HG03342 (cell line): ENCODE measurements at regions not wholly inside any gene's neighbourhood (a gene's known extent, or its start where the extent isn't known, plus 50 kb on each side); places are given as distances from the start of the nearest gene placed in this dataset.
"Not testable (repeated sequence)": the region's sequence is repeated elsewhere in the genome, so short reads cannot be mapped to it uniquely, and the experiment has no call there.

Experiments
- ATAC-seq: cut with Tn5 transposase; IDR thresholded peaks from one replicate; pipeline ENCODE4 v1.9.1; 2021; ENCODE audit warnings: mild to moderate bottlenecking, moderate library complexity; ENCODE audit not compliant: unreplicated experiment

DNA sequence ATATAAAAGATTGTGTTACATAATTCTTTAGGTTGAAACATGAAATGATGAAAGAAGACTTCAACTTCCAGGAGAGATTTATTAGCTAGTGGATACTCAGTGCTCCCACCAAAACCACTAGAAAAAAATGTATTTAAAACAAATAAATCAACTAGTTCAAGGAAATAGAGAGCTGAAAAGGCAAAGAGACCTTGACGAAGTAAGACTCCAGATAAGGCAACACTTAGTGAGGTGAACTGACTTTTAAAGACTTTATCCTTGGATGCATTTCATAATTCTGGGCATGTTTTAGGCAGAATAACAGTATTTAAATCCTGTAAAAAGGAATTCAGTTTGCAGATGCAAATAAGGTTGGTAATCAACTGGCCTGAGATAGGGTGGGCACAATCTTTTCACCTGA, 1150.7 kb downstream of the FSCB start:
- no peak for ATAC-seq

- no peak for ATAC-seq
Observed at GRCh38 chr14:43341921-43342320, 1165.2 kb downstream of the FSCB start.

- ATAC-seq: no peak
Observed at GRCh38 chr14:43338713-43339112, 1168.4 kb downstream of the FSCB start.

- ATAC-seq: no peak
Observed at GRCh38 chr14:43336351-43336750, 1170.7 kb downstream of the FSCB start.

GRCh38 chr14:43326501-43327407, 1180.3 kb downstream of the FSCB start:
- ATAC-seq: not testable (repeated sequence)

GRCh38 chr14:43316427-43316826, 1190.7 kb downstream of the FSCB start:
- no peak for ATAC-seq

DNA sequence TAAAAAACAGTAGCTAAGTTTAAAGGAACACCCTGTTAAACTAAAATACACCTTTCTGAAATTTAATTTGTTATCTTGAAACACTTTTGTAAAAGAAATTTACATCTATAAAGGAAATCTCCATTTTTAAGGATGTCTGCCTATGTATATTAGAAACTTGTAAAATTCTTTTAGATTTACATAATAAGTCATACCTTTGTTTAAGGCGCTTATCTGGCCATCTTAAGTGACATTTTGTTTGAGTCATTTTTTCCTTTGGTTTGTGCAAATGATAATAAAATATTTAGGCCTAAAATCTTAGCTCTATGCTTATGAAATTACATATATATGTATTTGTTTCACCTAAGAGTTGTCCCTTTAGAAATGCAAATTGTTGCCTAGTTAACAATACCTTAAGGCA, 1193.4 kb downstream of the FSCB start:
- no peak for ATAC-seq

DNA sequence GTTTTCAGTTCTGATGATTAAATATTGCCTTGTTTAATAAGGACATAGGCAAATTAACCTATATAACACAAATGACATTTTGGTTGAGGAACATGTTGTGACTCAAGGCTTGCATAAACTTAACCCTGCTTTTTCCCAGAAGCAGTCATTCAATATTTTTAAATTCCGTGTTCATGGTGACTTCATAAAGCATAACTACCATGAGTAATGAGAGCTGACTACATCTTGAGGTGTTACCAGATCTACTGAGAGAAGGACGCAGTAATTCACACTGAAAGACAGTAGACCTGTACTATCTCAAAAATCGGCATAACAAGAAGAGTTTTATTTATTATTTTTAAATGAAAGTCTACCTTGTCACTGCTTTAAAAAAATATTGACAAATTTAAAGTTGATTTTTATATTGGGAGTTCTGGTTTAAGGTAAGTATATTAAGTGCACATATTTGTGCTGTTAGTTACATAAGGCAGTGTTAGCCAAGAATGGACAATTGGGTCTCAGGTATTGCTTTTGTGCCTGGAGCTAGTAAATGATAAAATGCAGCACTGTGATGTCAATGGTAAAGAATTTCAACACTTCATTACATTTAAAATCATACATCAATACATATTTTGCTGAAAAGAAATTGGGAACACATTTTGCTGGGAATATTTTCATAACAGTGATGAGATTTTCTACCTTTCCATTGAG, 1198.5 kb downstream of the FSCB start:
- ATAC-seq: no peak

DNA sequence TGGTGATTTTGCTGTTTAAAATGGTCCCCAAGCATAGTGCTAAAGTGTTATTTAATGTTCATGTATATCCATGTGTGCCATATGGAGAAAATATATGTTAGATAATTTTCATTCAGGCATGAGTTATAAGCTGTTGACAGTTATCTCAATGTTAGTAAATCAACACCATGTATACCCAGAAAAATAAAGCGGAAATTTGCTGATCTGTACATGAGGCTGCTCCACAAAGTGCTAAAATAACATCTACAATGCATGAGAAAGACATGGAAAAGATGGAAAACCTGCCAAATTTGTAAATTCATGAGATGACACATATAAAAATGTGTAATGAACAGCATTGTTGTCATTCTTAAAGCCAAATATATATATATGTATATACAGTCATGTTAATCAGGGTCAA, 1199.2 kb downstream of the FSCB start:
- ATAC-seq: no peak

GRCh38 chr14:43306053-43306452, 1201.0 kb downstream of the FSCB start:
- no peak for ATAC-seq

DNA sequence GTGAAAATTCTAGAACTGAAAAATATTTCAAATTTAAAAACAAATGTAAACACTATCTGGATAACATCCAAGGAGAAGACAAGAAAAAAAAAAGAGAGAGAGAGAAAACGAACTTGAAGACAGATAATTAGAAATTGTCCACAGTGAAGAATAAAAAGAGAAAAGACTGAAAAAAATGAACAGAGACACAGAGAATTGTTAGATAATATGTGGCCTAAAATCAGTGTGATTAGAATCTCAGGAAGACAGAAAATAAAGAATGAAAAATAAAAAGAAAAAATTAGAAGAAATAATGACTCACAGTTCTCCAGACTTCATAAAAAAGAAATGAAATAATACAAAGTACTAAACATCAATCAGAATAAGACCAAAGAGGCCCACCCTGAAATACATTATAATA, 1209.3 kb downstream of the FSCB start:
- no peak for ATAC-seq

- not testable (repeated sequence) for ATAC-seq
Observed at GRCh38 chr14:43296061-43296460, 1211.0 kb downstream of the FSCB start.

- ATAC-seq: no peak
Observed at GRCh38 chr14:43285575-43285974, 1221.5 kb downstream of the FSCB start.

DNA sequence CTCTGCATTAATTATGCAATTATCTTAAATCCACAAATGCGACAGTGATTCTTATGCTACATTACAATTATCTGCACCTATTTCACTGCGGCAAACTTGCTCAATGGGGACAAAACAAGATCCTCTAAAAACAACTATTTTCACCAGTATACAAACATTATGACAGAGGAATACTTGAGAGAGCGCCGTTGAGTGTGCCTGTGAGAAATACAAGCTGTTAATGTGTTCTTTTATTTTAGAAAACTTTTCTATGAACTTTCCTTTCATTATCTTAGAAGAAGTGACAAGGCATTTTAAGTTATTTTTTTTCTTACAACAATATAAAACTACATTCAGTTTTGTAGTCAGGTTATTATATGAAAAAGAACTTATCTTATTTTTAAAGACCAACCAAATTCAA, 1247.0 kb downstream of the FSCB start:
- no peak for ATAC-seq

GRCh38 chr14:43258396-43258795, 1248.7 kb downstream of the FSCB start:
- no peak for ATAC-seq

DNA sequence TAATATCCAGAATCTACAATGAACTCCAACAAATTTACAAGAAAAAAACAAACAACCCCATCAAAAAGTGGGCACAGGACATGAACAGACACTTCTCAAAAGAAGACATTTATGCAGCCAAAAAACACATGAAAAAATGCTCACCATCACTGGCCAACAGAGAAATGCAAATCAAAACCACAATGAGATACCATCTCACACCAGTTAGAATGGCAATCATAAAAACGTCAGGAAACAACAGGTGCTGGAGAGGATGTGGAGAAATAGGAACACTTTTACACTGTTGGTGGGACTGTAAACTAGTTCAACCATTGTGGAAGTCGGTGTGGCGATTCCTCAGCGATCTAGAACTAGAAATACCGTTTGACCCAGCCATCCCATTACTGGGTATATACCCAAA, 1250.1 kb downstream of the FSCB start:
- ATAC-seq: not testable (repeated sequence)

DNA sequence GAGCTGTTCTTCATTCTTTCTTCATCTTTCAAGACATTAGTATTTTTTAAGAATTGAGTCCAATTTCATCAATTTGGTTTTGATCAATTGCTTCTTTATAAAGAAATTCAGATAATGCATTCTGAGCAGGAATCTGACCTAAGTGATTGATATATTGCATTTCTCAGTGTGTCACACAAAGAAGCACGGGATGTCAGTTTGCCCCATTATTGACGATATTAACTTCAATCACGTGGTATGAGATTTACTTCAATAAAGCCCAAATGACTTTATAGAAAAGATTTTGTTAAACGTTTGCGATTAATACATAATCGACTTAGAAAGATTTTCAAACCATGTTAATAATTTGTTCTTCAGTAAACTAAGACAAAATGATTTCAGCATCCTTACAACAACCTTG, 1254.2 kb downstream of the FSCB start:
- no peak for ATAC-seq

DNA sequence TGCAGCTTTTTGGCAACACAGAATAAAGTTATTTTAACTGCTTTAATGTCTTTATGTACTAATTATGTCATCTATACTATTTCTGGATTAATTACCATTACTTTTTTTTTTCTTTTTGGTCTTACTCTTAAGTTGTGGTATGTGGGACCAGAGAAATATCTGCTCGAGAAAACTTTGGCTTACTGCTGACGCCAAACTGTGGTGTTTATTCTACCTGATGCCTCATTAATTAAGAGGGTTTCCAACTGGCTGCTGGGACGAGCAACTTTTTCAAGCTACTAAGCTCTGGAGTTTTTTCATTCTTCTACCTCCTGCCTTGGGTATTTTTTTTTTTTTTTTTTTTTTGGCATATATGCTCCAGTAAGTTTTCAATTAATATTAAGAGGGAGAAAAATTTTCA, 1257.5 kb downstream of the FSCB start:
- no peak for ATAC-seq

GRCh38 chr14:43249116-43249515, 1258.0 kb downstream of the FSCB start:
- ATAC-seq: no peak

GRCh38 chr14:43247877-43248276, 1259.2 kb downstream of the FSCB start:
- ATAC-seq: no peak

DNA sequence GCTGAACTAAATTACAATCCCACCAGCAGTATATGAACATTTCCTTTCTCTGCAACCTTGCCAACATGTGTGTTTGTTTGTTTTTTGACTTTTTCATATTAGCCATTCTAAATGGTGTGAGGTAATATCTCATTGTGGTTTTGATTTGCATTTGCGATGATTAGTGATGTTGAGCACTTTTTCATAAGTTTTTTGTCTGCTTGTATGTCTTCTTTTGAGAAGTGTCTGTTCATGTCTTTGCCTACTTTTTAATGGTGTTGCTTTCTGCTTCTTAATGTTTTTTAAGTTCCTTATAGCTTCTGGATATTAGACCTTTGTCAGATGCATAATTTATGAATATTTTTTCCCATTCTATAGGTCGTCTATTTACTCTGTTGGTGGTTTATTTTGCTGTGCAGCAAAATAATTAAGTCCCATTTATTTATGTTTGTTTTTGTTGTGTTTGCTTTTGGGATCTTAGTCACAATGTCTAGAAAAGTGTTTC, 1262.9 kb downstream of the FSCB start:
- no peak for ATAC-seq

GRCh38 chr14:43243168-43243567, 1263.9 kb downstream of the FSCB start:
- no peak for ATAC-seq
